ENCODE measurements at regions not wholly inside any gene's neighbourhood (a gene's known extent, or its start where the extent isn't known, plus 50 kb on each side); places are given as distances from the start of the nearest gene placed in this dataset.
"Not testable (repeated sequence)": the region's sequence is repeated elsewhere in the genome, so short reads cannot be mapped to it uniquely, and the experiment has no call there.

DNA sequence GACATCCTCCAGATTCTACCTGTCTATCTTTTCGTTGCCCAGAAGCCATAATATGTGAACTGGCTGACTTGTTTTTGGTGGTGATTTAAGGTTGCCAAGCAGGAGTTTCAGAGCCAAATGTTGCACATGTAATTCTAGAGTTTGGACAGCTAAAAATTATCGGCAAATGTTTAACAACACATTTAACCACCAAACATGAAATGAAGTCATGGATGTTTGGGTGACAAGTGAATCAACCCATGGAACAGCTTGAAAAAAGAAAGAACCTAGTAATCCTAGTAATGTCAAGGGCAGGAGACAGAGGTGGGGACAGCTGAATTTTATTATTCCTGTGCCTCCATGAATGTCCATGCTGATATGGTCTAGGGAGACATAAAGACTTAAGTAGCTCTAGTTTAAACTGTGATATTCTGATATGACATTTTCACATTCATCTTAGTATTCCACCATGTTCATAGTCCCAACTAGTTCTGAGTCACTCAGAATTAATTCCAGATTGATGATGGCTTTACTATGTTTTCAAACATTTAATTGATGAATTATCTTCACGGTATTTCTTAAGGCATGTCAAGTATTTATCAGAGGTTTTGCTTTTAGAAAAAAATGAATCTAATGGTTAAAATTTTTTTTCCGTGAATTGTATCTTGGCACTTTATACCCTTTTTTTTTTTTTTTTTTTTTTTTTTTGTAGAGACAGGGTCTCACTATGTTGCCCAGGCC is 101.7 kb downstream of the SOCS6 start:
- Histone ChIP-seq H3K36me3 (ENCODE audit: insufficient read depth, low read length) (no peaks in the 10 kb centered on the region), H3K9me3 (ENCODE audit: low read length) (no peaks in the 10 kb centered on the region), H2AFZ (ENCODE audit: low read depth, low read length) (no peak overlapping the region), H3K4me1 (ENCODE audit: insufficient read depth, low read length) (no peaks in the 10 kb centered on the region), H3K4me3 (ENCODE audit: low read length) (no peak overlapping the region), H3K27me3 (ENCODE audit: insufficient read depth, low read length) (no peaks in the 10 kb centered on the region)

DNA sequence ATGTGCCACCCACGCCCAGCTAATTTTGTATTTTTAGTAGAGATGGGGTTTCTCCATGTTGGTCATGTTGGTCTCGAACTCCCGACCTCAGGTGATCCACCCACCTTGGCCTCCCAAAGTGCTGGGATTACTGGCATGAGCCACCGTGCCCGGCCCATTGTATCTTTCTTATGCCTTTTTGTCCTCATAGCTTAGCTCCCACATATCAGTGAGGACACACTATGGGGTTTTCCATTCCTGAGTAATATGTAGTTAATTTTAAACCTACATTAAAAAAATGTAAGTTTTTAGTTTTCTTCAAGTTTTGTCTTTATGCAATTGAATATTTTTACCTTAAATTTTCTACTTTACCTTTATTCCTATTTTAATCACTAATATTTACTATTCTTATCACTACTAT is 100.2 kb downstream of the SOCS6 start:
- not testable (repeated sequence) for H3K36me3 ChIP-seq (ENCODE audit: insufficient read depth, low read length); H3K4me3 ChIP-seq (ENCODE audit: low read length); H3K27me3 ChIP-seq (ENCODE audit: insufficient read depth, low read length); H3K9me3 ChIP-seq (ENCODE audit: low read length); H3K4me1 ChIP-seq (ENCODE audit: insufficient read depth, low read length); H2AFZ ChIP-seq (ENCODE audit: low read depth, low read length)

DNA sequence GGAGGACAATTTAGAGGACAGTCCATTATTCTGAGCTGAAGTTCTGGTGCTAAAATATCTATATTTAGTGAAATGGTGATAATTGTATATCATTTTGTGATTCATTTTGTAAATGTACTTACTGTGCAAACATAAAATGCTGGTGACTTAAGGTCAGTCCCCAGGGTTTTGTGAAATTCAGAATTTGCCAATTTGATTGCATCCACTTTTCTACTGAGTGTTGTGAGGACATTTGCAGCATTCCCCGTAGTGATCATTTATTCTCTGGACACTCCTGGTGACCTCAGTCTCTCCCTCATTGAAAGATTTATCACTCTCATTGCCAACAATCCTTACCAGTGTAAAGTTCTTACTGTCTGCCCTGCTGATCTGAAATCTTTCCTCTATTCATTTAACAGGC is 98.2 kb downstream of the SOCS6 start:
- Histone ChIP-seq H3K27me3 (ENCODE audit: insufficient read depth, low read length) (no peaks in the 10 kb centered on the region), H3K36me3 (ENCODE audit: insufficient read depth, low read length) (no peaks in the 10 kb centered on the region), H3K4me3 (ENCODE audit: low read length) (no peak overlapping the region), H2AFZ (ENCODE audit: low read depth, low read length) (no peak overlapping the region), H3K4me1 (ENCODE audit: insufficient read depth, low read length) (peaks cover 6% of the 10 kb centered on the region), H3K9me3 (ENCODE audit: low read length) (no peaks in the 10 kb centered on the region)

DNA sequence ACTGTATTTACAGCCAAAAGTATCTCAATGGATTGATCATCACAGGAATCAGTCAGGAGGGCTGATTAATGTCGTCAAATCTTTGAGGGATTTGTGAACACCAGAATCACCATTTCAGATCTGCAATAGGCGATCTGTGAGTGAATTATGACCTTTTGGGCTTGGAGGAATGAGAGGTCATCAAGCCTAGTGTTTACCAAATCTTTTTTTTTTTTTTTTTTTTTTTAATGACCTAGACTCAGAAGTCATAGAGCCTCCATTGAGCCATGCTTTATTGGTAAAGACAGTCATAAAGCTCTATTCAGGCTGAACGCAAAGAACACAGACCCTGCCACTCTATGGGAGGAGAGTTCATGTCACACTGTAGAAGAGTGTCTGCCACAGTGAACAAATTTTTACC is 97.7 kb downstream of the SOCS6 start:
- Histone ChIP-seq H3K27me3 (ENCODE audit: insufficient read depth, low read length) (no peaks in the 10 kb centered on the region), H3K36me3 (ENCODE audit: insufficient read depth, low read length) (no peaks in the 10 kb centered on the region), H3K4me3 (ENCODE audit: low read length) (no peak overlapping the region), H3K4me1 (ENCODE audit: insufficient read depth, low read length) (peaks cover 10% of the 10 kb centered on the region), H2AFZ (ENCODE audit: low read depth, low read length) (no peak overlapping the region), H3K9me3 (ENCODE audit: low read length) (no peaks in the 10 kb centered on the region)

DNA sequence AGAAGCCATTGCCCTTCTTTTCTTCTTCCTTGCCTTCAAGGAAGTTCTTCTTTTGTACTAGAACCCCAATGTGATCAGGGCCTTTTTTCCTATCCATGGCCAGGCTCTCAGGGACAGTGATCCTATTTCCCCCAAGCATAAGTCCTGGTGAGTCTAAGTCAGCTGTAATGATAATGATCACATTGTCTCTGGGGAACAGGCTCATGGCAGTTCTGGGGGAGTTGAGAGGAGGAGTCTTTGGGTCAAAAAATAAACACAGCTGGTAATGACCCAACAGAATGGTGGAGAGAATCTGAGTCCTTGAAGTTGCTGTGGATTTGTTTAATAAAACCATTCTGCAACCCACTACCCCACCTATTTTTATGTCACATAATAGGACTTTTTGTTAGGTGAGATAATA is 96.6 kb downstream of the SOCS6 start:
- H2AFZ ChIP-seq (ENCODE audit: low read depth, low read length), result no peak overlapping the region
- H3K27me3 ChIP-seq (ENCODE audit: insufficient read depth, low read length), result no peaks in the 10 kb centered on the region
- H3K36me3 ChIP-seq (ENCODE audit: insufficient read depth, low read length), result no peaks in the 10 kb centered on the region
- no peak overlapping the region for H3K4me3 ChIP-seq (ENCODE audit: low read length)
- no peaks in the 10 kb centered on the region for H3K9me3 ChIP-seq (ENCODE audit: low read length)
- peaks cover 13% of the 10 kb centered on the region for H3K4me1 ChIP-seq (ENCODE audit: insufficient read depth, low read length)

DNA sequence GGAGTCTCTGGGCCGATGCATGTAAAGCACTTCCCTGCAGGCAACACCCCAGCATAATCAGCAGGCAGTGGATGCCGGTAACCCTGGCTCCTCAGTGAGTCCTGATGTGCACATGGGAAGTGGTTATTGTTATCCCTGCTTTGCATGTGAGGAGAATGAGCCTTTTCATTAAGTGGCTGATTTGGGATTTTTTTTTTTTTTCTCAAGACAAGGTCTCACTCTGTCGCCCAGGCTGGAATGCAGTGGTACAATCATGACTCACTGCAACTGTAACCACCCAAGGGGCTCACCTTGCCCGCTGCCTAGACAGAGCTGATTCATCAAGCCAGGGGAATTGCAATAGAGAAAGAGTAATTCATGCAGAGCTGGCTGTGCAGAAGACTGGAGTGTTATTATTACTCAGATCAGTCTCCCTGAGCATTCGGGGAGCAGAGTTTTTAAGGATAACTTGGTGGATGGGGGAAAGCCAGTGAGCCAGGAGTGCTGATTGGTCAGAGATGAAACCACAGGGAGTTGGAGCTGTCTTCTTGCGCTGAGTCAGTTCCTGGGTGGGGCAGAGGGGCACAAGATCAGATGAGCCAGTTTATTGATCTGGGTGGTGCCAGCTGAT is 95.4 kb downstream of the SOCS6 start:
- Histone ChIP-seq H3K27me3 (ENCODE audit: insufficient read depth, low read length) (no peaks in the 10 kb centered on the region), H3K36me3 (ENCODE audit: insufficient read depth, low read length) (no peaks in the 10 kb centered on the region), H2AFZ (ENCODE audit: low read depth, low read length) (no peak overlapping the region), H3K9me3 (ENCODE audit: low read length) (no peaks in the 10 kb centered on the region), H3K4me3 (ENCODE audit: low read length) (no peak overlapping the region), H3K4me1 (ENCODE audit: insufficient read depth, low read length) (peaks cover 13% of the 10 kb centered on the region)

DNA sequence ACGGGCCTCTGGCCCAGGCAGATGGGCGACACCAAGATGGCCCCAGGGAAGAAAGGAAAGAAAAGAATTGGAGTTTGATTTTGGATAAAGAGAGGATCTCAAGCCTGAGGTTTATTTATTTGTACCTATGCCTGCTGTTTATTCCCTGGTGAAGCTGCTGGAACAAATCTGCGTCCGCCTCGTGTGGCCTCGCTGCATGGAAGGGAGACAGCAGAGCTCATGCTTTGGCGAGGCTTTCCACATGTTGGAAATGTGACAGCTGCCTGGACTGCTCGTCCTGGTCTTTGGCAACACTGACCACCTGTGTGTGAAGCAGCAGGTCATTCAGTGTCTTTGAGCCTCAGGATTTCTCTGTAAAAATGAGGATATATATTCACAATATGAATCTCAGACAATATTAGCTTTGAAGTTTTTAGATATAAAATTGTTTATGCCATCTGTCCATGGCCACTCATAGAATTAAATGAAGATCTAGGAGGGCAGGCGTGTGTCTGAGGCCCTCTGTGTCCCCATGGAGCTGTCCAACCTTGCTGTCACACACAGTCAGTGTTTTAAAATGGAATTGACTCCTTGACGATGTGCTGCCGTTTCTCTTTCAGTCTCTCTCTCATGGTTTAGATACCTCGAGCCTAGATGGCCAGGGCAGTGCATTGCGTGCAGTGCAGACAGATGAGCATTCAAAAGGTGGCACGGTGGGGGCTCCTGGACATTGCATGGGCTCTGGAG is 94.3 kb downstream of the SOCS6 start:
- Histone ChIP-seq H3K9me3 (ENCODE audit: low read length) (no peaks in the 10 kb centered on the region), H3K4me3 (ENCODE audit: low read length) (no peak overlapping the region), H3K36me3 (ENCODE audit: insufficient read depth, low read length) (no peaks in the 10 kb centered on the region), H3K27me3 (ENCODE audit: insufficient read depth, low read length) (no peaks in the 10 kb centered on the region), H2AFZ (ENCODE audit: low read depth, low read length) (no peak overlapping the region), H3K4me1 (ENCODE audit: insufficient read depth, low read length) (peaks cover 13% of the 10 kb centered on the region)

DNA sequence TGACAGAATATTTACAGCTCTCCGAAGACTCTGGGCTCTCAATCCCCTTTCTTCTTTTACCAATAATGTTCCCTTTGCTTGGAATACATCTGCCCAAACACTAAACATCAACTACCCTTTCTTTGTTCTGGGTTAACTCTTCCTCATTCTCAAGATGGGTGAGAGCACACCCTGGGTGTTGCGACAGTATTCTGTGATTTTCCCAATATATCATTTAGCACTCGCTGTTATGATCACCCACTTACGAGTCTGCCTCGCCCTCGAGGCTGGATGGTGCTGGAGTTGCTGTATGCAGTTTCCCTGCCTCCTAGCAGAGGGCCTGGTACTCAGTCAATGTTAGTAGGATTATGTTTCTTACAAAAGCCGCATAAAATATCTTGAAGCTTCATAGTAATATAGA is 93.2 kb downstream of the SOCS6 start:
- H3K4me3 ChIP-seq (ENCODE audit: low read length), result peak overlapping the region; percentile 1
- no peaks in the 10 kb centered on the region for H3K9me3 ChIP-seq (ENCODE audit: low read length)
- H2AFZ ChIP-seq (ENCODE audit: low read depth, low read length), result peak overlapping the region; percentile 21
- H3K36me3 ChIP-seq (ENCODE audit: insufficient read depth, low read length), result no peaks in the 10 kb centered on the region
- H3K4me1 ChIP-seq (ENCODE audit: insufficient read depth, low read length), result peaks cover 13% of the 10 kb centered on the region
- H3K27me3 ChIP-seq (ENCODE audit: insufficient read depth, low read length), result no peaks in the 10 kb centered on the region

DNA sequence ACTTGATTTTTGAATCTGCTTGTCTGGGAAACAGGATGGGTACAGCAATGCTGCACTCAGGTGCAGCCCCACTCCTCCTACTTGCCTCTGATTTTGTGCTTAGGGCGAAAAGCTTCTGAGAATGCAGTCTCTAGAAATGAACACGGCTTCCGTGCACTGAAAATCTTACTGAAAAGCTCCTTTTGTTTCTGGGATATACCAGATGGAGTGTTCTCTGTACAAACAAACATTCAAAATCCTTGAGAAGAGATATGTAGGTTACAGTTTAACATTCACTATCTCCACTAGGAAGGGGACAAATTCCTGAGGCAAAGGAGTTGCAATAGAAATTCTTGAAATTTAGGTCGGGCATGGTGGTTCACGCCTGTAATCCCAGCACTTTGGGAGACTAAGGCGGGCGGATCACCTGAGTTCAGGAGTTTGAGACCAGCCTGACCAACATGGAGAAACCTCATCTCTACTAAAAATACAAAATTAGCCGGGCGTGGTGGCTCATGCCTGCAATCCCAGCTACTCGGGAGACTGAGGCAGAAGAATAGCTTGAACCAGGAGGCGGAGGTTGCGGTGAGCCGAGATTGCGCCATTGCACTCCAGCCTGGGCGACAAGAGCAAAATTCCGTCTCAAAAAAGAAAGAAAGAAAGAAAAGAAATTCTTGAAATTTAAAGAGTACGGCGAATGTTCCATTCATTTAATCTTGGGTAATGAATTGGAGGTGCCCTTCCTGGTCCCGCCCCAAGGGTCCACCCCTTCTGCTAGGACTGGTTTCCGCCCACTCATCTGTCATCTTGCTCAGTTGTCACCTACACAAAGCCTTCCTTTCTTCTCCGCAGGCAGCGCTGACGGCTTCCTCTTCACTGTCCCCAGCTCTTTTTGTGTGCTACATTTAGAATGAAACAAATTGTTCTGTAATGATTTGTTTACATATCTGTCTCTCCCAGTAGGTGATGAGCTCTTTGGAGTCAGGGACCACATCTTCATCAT is 92.4 kb downstream of the SOCS6 start:
- Histone ChIP-seq H3K4me1 (ENCODE audit: insufficient read depth, low read length) (peaks cover 13% of the 10 kb centered on the region), H3K36me3 (ENCODE audit: insufficient read depth, low read length) (no peaks in the 10 kb centered on the region), H3K27me3 (ENCODE audit: insufficient read depth, low read length) (no peaks in the 10 kb centered on the region), H3K4me3 (ENCODE audit: low read length) (peak overlapping the region; percentile 1), H2AFZ (ENCODE audit: low read depth, low read length) (peak overlapping the region; percentile 28), H3K9me3 (ENCODE audit: low read length) (no peaks in the 10 kb centered on the region)

All from neuron (in vitro differentiated cells).